ENCODE measurements at regions not wholly inside any gene's neighbourhood (a gene's known extent, or its start where the extent isn't known, plus 50 kb on each side); places are given as distances from the start of the nearest gene placed in this dataset.

DNA sequence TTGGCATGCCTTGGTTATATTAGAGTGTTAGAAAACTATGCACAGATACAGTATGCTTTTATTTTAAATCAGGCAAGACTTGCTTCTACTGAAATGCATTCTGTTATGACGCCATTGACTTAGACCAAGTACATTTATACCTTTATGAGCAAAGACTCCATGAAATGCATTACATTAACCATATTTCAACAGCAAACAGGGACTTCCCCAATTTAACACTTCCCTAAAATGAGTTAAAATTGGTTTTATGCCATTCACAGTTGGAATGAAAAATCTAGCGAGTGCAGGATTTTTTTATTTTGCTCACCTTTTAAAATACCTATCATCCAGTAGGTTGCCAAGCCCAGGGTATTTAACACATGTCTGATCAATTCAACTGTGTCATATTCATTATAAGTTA, 272.1 kb upstream of the IZUMO3 start:
- BruUV-seq (replicated peaks), result no TSS peak
- Histone ChIP-seq H3K4me3 (ENCODE audit: low read depth in 2 of 2, low read length in 2 of 2) (no peak overlapping the region), H3K4me1 (ENCODE audit: control insufficient read depth, insufficient read depth, low read length) (no peaks in the 10 kb centered on the region), H3K27ac (ENCODE audit: low read length) (no peak overlapping the region), H3K36me3 (ENCODE audit: control insufficient read depth, insufficient read depth, low read length) (no peaks in the 10 kb centered on the region), H3K9me3 (ENCODE audit: control insufficient read depth, insufficient read depth, low read depth, low read length) (no peaks in the 10 kb centered on the region), H3K27me3 (ENCODE audit: control insufficient read depth, insufficient read depth, low read length) (no peaks in the 10 kb centered on the region)
- intact Hi-C loops (cut with micrococcal nuclease; ENCODE audit: unreplicated experiment), result no loop called here
- CTCF ChIA-PET, result no interaction called here
- ATAC-seq (no peak), DNase-seq (ENCODE audit: low read depth, low spot score) (no peak)
- in situ Hi-C loops (cut with HindIII; ENCODE audit: low pct_unique_long_range_greater_than_20kb, low sequenced_read_pairs), result no loop called here
- TF ChIP-seq, protein P1, sequence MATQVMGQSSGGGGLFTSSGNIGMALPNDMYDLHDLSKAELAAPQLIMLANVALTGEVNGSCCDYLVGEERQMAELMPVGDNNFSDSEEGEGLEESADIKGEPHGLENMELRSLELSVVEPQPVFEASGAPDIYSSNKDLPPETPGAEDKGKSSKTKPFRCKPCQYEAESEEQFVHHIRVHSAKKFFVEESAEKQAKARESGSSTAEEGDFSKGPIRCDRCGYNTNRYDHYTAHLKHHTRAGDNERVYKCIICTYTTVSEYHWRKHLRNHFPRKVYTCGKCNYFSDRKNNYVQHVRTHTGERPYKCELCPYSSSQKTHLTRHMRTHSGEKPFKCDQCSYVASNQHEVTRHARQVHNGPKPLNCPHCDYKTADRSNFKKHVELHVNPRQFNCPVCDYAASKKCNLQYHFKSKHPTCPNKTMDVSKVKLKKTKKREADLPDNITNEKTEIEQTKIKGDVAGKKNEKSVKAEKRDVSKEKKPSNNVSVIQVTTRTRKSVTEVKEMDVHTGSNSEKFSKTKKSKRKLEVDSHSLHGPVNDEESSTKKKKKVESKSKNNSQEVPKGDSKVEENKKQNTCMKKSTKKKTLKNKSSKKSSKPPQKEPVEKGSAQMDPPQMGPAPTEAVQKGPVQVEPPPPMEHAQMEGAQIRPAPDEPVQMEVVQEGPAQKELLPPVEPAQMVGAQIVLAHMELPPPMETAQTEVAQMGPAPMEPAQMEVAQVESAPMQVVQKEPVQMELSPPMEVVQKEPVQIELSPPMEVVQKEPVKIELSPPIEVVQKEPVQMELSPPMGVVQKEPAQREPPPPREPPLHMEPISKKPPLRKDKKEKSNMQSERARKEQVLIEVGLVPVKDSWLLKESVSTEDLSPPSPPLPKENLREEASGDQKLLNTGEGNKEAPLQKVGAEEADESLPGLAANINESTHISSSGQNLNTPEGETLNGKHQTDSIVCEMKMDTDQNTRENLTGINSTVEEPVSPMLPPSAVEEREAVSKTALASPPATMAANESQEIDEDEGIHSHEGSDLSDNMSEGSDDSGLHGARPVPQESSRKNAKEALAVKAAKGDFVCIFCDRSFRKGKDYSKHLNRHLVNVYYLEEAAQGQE (IDR thresholded peaks at IDR 0.05; ENCODE audit: insufficient read depth in 1 of 2, low read depth in 2 of 2, low read length in 1 of 2), result no peak
- TF ChIP-seq TCF7L2 (IDR thresholded peaks at IDR 0.05; ENCODE audit: low read depth, low read length), result no peak
- POLR2A ChIA-PET, result no interaction called here

DNA sequence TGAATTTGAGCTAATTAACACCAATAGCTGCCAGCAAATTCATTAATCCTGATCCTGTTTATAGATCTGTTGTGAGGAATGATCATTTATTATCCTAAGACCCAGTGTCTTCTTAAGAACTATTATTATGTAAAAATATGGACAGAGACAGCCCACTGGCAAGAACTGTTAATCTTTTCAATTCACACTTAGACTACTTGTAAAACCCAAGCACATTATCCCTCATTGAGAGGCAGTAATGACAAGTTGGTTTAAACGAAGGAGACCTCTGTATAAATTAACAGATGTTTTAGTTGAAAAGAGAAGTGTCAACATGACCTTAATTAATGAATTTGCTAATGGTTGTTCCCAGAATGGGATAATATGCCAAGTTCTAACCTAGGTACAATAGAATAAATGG, 270.3 kb upstream of the IZUMO3 start:
- ATAC-seq (no peak), DNase-seq (ENCODE audit: low read depth, low spot score) (no peak)
- no TSS peak for BruUV-seq (replicated peaks)
- CTCF ChIA-PET, result no interaction called here
- TF ChIP-seq POLR2AphosphoS5 (IDR thresholded peaks at IDR 0.05; ENCODE audit: low read depth, low read length), result no peak
- TF ChIP-seq SIN3A (IDR thresholded peaks at IDR 0.05; ENCODE audit: borderline replicate concordance, insufficient read depth, low read depth, low read length), result no peak
- TF ChIP-seq, protein P1 (IDR thresholded peaks at IDR 0.05; ENCODE audit: insufficient read depth in 1 of 2, low read depth in 2 of 2, low read length in 1 of 2), result no peak
- no peak for TF ChIP-seq TCF7L2 (IDR thresholded peaks at IDR 0.05; ENCODE audit: low read depth, low read length)
- TF ChIP-seq, protein P2, sequence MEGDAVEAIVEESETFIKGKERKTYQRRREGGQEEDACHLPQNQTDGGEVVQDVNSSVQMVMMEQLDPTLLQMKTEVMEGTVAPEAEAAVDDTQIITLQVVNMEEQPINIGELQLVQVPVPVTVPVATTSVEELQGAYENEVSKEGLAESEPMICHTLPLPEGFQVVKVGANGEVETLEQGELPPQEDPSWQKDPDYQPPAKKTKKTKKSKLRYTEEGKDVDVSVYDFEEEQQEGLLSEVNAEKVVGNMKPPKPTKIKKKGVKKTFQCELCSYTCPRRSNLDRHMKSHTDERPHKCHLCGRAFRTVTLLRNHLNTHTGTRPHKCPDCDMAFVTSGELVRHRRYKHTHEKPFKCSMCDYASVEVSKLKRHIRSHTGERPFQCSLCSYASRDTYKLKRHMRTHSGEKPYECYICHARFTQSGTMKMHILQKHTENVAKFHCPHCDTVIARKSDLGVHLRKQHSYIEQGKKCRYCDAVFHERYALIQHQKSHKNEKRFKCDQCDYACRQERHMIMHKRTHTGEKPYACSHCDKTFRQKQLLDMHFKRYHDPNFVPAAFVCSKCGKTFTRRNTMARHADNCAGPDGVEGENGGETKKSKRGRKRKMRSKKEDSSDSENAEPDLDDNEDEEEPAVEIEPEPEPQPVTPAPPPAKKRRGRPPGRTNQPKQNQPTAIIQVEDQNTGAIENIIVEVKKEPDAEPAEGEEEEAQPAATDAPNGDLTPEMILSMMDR (IDR thresholded peaks at IDR 0.05), result no peak
- Histone ChIP-seq H3K4me1 (ENCODE audit: control insufficient read depth, insufficient read depth, low read length) (no peaks in the 10 kb centered on the region), H3K36me3 (ENCODE audit: control insufficient read depth, insufficient read depth, low read length) (no peaks in the 10 kb centered on the region), H3K4me3 (ENCODE audit: low read depth in 2 of 2, low read length in 2 of 2) (no peak overlapping the region), H3K9me3 (ENCODE audit: control insufficient read depth, insufficient read depth, low read depth, low read length) (no peaks in the 10 kb centered on the region), H3K27me3 (ENCODE audit: control insufficient read depth, insufficient read depth, low read length) (no peaks in the 10 kb centered on the region), H3K27ac (ENCODE audit: low read length) (no peak overlapping the region)
- POLR2A ChIA-PET, result no interaction called here
- in situ Hi-C loops (cut with HindIII; ENCODE audit: low pct_unique_long_range_greater_than_20kb, low sequenced_read_pairs), result no loop called here
- intact Hi-C loops (cut with micrococcal nuclease; ENCODE audit: unreplicated experiment), result no loop called here
